PFSK-1 (cell line): ENCODE measurements at regions not wholly inside any gene's neighbourhood (a gene's known extent, or its start where the extent isn't known, plus 50 kb on each side); places are given as distances from the start of the nearest gene placed in this dataset.
A peak's percentile ranks its signal among the peaks of the same experiment; 100 is the strongest.

Source experiments
- FOXP2 ChIP-seq: optimal IDR thresholded peaks from 2 replicates; pipeline ENCODE3; 2011; ENCODE audit warnings: borderline replicate concordance, control low read depth, inconsistent platforms; ENCODE audit not compliant: insufficient read depth; ENCODE audit errors: extremely low read length, extremely low read depth
- POLR2AphosphoS5 ChIP-seq: IDR thresholded peaks from 2 replicates; pipeline ENCODE4 v1.6.1; 2012; ENCODE audit warnings: low read depth, mild to moderate bottlenecking, control low read depth, low read length, moderate library complexity
- SIN3A ChIP-seq: IDR thresholded peaks from 2 replicates; pipeline ENCODE4 v1.6.1; 2012; ENCODE audit warnings: mild to moderate bottlenecking, low read length, moderate library complexity, borderline replicate concordance; ENCODE audit not compliant: insufficient read depth
- TAF1 ChIP-seq: IDR thresholded peaks from 2 replicates; pipeline ENCODE4 v1.6.1; 2012; ENCODE audit warnings: low read length, control low read depth, borderline replicate concordance; ENCODE audit not compliant: insufficient read depth
- TF ChIP-seq, protein P1 (sequence below), 2 experiments: IDR thresholded peaks; 2 replicates each; pipeline versions ENCODE4 v1.6.1 to v1.8.0; 2011 to 2012; ENCODE audit warnings: low read depth in 2 of 2, low read length in 2 of 2, control low read depth in 1 of 2, inconsistent platforms in 1 of 2, mild to moderate bottlenecking in 1 of 2, moderate library complexity in 1 of 2; ENCODE audit not compliant: insufficient read depth in 1 of 2

DNA sequence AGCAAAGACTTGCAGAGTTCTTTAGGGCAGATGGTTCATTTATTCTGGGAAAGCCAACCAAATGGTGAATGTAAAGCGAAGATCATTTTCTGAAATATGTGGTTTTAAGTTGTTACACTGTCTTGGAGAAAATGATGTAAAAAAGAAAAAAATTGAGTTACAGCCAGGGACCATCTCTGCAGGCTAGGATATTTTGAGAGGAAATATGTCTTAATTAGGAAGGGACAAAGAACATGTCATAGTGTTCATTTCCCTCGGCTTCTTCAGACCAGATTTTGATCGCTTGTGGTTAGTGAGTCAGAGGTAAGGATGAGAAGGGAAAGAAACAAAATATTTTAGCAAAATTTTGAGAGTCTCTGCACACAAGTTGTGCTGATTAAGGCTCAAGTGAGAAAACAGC lies 59.0 kb upstream of the C1QTNF7 start:
- TF ChIP-seq POLR2AphosphoS5 (no peak), FOXP2 (no peak), SIN3A (0 out of 2 replicates have a peak, but pooled peaks have one; percentile 37), TAF1 (no peak)
- TF ChIP-seq, protein P1, sequence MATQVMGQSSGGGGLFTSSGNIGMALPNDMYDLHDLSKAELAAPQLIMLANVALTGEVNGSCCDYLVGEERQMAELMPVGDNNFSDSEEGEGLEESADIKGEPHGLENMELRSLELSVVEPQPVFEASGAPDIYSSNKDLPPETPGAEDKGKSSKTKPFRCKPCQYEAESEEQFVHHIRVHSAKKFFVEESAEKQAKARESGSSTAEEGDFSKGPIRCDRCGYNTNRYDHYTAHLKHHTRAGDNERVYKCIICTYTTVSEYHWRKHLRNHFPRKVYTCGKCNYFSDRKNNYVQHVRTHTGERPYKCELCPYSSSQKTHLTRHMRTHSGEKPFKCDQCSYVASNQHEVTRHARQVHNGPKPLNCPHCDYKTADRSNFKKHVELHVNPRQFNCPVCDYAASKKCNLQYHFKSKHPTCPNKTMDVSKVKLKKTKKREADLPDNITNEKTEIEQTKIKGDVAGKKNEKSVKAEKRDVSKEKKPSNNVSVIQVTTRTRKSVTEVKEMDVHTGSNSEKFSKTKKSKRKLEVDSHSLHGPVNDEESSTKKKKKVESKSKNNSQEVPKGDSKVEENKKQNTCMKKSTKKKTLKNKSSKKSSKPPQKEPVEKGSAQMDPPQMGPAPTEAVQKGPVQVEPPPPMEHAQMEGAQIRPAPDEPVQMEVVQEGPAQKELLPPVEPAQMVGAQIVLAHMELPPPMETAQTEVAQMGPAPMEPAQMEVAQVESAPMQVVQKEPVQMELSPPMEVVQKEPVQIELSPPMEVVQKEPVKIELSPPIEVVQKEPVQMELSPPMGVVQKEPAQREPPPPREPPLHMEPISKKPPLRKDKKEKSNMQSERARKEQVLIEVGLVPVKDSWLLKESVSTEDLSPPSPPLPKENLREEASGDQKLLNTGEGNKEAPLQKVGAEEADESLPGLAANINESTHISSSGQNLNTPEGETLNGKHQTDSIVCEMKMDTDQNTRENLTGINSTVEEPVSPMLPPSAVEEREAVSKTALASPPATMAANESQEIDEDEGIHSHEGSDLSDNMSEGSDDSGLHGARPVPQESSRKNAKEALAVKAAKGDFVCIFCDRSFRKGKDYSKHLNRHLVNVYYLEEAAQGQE (IDR thresholded peaks at IDR 0.05; ENCODE audit: insufficient read depth in 1 of 2, low read depth in 2 of 2, low read length in 2 of 2) = 0 out of 4 replicates have a peak, but pooled peaks of 1 of the 2 experiments have one; percentile 25

DNA sequence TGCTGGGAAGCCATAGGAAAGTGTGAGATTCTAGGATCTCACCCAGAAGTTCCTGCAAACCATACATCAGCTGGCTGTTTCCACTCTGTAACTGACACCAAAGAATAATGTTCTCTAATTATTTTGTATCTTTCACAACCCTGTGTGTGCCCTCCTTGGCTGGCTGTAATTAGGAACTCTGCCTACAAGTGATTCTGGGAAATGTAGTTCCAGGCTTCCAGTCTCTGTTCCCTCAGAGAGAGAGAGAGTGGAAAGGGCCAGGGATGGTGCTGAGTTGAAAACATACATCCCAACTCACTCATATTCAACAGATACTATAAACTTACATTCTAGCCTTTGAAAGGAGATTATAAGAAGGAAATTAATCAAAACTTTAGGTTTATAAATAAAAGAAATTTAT lies 57.5 kb upstream of the C1QTNF7 start:
- TF ChIP-seq, protein P1 (IDR thresholded peaks at IDR 0.05; ENCODE audit: insufficient read depth in 1 of 2, low read depth in 2 of 2, low read length in 2 of 2) = no peak
- TF ChIP-seq SIN3A = no peak
- TF ChIP-seq FOXP2 = no peak
- no peak for TF ChIP-seq TAF1
- no peak for TF ChIP-seq POLR2AphosphoS5

DNA sequence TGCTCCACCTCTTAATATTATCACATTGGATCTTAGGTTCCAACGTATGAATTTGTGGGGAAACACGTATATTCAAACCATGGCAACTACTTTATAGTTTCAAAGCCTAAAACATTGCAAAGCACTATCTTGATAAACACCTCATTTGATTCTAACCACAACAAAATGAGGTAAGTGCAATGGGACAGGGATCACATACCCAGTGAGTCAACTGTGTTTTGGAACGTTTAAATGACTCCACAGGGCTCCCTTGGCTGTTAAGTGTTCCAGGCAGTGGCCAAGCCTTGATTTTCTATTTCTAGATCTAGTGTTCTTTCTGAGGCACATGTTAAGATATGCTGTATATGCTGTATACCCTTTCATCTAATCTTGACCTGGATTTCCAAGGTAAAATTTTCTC lies 54.5 kb upstream of the C1QTNF7 start:
- TF ChIP-seq SIN3A (no peak), FOXP2 (no peak), POLR2AphosphoS5 (no peak), TAF1 (no peak)
- TF ChIP-seq, protein P1 (IDR thresholded peaks at IDR 0.05; ENCODE audit: insufficient read depth in 1 of 2, low read depth in 2 of 2, low read length in 2 of 2) = no peak

DNA sequence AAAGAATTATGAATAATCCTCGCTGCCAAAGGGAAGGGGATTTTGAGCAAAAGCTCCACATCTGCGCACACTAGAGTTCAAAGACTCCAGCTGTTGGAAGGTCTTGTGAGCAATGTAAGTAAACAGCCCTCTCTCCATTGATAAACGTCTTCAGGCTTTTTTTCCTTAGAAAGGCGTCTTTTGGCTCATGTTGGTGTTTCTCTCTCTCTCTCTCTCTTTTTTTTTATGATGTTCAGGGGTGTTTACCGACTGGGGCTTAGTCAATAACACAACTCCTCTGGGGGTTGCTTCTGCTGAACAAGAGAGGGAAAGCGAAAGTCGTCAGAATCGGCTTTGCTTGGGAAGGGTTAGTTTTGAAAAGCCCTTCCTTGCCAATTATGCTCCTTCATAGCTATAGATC lies 53.2 kb upstream of the C1QTNF7 start:
- TF ChIP-seq SIN3A = no peak
- no peak for TF ChIP-seq FOXP2
- TF ChIP-seq TAF1 = no peak
- TF ChIP-seq, protein P1 (IDR thresholded peaks at IDR 0.05; ENCODE audit: insufficient read depth in 1 of 2, low read depth in 2 of 2, low read length in 2 of 2) = no peak
- TF ChIP-seq POLR2AphosphoS5 = no peak

DNA sequence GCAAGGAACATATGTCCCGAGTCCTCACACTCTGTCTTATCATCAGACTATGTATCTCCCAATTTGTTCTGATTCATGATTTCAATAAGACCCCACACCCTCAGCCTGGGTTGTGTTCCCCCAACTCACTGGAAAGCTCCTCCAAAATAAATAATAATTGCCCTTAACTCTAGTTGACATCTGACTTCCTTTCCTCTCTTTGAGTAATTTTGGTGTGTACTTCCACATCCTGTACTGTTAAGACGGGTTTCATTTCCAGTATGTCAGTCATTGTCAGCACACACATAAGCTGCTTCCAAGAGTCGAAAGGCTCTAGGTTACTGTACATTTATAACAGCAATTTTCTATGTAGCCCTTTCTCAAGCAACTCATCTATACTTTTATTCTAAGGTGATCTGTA lies 52.2 kb upstream of the C1QTNF7 start:
- TF ChIP-seq FOXP2 (no peak), TAF1 (no peak), POLR2AphosphoS5 (no peak), SIN3A (no peak)
- TF ChIP-seq, protein P1 (IDR thresholded peaks at IDR 0.05; ENCODE audit: insufficient read depth in 1 of 2, low read depth in 2 of 2, low read length in 2 of 2) = 0 out of 4 replicates have a peak, but pooled peaks of 1 of the 2 experiments have one; percentile 30
